Left hindlimb (tissue), 1 donor: ENCODE measurements at regions not wholly inside any gene's neighbourhood (a gene's known extent, or its start where the extent isn't known, plus 50 kb on each side); places are given as distances from the start of the nearest gene placed in this dataset.
A peak's percentile ranks its signal among the peaks of the same experiment; 100 is the strongest.
"Not testable (repeated sequence)": the region's sequence is repeated elsewhere in the genome, so short reads cannot be mapped to it uniquely, and the experiment has no call there.

Source experiments
- DNase-seq: peaks from one replicate; pipeline ENCODE4 v3.0.0-alpha.2; 2018

DNA sequence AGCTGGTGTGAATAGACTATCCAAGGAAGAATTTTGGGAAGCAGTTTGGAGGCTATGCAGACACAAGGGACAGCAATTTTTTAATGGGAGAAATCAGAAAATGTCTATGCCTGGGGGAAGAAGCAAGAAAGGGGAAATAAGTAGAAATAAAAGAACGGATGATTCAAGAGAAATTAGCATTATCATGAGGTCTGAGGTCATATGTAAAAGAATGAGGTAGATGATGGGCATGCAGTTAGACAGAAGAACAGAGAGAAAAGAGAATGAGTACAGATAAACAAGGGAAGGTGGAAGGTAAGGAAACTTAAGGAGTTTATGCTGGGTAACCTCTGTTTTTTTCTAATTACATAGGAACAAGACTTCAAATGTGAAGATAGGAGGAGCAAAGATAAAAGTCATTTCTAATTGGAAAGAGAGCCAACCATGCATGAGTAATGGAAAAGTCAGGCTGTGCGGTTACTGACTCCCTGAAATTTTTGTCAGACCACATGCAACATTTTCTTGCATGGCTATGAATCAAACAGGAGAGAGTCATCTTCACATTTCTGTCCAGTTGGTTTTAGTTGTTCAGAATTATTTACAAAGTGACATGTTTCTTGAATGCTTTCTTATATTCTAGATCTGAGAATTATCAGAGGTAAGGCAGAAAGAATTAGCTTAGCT lies 101.0 kb upstream of the PIK3R1 start:
- no peak for DNase-seq

DNA sequence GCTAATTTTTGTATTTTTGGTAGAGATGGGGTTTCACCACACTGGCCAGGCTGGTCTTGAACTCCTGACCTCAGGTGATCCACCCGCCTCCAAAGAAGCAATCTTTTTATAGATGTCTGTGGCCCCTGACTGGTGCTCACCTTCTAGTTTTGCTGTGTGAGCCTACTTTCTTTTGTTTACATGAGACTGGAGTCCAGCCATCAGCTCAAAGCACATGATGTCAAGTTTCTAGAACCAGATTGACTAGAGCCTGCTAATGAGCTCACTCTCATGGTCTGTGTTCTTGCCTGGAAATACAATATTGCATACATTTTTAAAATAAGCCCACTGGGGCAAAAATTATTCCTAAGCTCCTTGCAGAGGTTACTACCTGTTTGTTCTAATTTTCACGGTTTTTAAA lies 102.9 kb upstream of the PIK3R1 start:
- DNase-seq = no peak

DNA sequence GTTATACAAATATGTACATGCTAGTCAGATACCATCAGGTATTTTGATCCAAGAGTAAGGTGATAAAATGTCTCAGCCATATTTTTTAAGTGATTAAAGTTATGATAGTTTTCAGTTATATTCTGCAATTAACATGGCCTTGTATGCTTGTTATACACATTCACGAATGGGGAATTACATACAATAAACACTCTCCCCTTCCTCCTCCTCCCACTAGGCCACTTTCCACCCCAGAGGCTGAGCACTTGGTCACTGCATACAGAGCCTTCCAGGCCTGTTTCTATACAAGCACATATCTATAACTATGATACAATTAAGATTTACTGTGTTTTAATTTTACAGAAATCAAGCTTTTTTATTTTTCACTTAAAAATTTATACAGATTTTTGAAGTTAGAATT lies 104.7 kb upstream of the PIK3R1 start:
- DNase-seq = no peak

DNA sequence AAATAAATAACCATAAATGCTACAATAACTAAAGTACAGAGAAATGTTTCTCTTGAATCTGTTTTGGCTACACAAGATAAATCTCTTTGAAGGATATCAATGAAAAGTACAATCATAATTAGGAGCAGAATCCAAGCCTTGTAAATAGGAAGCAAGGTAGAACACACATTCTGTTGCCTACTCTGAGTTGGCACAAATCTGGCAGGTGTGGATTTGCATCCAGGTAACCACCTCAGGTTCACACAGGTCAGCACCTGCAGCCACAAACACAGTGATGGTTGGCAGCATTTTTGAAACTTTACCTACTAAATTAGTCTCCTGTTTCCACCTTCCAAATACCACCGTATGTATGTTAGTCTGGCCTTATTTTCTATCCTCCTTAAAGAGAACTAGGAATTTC lies 105.3 kb upstream of the PIK3R1 start:
- no peak for DNase-seq

DNA sequence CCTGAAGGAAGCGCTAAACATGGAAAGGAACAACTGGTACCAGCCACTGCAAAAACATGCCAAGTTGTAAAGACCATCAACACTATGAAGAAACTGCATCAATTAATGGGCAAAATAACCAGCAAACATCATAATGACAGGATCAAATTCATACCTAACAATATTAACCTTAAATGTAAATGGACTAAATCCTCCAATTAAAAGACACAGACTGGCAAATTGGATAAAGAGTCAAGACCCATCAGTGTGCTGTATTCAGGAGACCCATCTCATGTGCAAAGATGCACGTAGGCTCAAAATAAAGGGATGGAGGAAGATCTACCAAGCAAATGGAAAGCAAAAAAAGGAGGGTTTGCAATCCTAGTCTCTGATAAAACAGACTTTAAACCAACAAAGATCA lies 111.3 kb upstream of the PIK3R1 start:
- DNase-seq = not testable (repeated sequence)

DNA sequence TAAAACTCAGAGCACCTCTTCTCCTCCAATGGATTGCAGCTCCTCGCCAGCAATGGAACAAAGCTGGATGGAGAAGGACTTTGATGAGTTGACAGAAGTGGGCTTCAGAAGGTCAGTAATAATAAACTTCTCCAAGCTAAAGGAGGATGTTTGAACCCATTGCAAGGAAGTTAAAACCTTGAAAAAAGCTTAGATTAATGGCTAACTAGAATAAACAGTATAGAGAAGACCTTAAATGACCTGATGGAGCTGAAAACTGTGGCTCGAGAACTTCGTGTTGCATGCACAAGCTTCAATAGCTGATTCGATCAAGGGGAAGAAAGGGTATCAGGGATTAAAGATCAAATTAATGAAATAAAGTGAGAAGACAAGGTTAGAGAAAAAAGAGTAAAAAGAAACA lies 112.3 kb upstream of the PIK3R1 start:
- DNase-seq = not testable (repeated sequence)

DNA sequence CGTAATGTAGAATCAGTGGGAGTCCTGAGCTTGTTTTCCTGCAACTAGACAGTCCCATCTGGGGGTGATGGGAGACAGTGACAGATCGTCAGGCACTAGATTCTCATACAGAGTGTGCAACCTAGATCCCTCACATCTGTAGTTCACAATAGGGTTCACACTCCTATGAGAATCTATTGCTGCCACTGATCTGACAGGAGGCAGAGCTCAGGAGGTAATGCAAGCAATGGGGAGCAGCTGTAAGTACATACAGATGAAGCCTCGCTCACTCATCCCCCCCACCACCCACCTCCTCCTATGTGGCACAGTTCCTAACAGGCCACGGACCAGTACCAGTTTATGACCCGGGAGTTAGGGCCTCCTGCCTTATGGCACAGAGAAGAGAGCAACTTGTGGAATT lies 116.2 kb upstream of the PIK3R1 start:
- DNase-seq = no peak

DNA sequence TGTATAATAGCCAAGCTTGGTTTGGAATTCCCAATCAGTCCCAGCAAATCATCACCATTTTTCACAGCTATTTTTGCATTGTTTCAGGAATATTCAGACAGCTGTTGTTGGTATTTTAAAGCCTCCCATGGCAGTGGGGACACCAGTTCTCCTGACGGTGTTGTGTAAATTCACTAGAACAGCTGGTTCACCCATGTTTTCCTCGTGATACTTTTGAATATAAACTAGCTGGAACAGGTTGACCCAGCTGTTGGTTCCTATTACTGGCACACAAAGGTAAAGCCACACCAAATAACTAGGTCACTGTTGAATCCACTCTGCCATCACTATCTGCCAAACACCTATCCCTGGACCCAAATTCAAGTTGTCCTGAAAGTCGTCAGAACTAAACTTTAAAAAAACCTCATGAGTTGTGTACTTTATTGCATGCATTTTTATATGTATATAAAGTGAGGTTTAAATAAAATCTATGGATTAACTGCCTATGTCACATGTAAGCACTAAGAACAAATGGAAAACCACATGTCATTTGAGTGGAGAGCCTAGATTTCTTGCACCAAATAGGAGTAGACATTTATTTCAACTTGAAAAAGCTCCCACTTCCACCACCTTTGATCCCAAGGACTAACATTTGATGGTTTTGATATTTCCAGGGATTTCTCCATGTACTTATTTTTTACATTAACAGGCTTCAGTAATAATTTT lies 121.9 kb upstream of the PIK3R1 start:
- DNase-seq = no peak

DNA sequence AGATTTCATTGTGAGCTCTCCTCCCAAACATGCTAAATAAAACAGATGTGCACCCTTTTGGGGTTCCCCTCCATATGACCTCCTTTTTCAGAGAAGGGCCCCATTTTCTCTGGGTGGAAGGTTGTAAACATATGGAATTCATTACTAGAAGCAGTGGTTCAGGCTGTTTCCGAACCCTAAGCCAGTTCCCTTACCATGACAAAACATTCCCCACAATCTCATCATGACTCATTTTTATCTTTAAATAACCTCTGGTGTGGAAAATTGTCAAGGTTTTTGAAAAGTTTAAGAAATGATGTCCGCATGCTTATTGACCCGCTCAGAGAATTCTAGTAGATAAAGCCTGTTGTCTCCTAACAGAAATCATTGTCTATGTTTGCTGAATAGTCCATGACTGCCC lies 127.3 kb upstream of the PIK3R1 start:
- no peak for DNase-seq

DNA sequence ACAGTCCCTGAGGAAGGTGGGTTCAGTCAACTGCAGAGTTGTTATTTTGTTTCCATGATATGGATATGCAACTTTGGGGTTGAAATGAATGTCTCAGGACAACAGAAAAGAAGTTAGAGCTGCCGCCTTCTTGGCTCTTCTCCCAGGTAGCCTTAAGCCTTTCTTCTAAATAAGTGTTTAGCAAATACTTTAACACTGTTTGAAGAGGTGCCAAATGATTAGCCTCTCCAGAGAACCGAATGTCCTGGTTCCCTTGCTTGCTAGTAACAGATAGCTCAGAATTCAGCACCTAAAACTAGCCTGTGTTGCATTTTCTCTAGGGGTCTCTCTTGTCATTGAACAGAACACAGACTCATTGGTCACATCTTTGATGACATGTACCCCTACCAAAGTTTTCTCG lies 127.7 kb upstream of the PIK3R1 start:
- DNase-seq = no peak

DNA sequence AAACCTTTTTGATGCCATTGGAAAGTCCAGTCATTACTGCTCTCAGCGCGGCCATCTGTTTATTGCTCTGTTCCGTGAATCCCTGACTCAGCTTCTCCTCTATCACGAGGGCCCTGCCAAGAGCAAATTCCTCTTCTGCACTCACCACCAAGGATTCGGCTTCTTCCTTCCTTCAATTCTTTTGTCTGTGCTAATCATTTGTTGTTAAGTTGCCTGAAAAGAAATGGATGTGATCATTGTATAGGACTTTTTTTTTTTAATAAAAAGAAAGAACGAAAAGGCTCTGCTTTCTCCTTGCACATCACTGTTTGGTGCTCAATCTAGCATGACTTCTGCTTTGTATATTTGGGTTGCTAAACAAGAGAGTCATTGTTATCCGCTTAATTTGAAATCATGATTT lies 128.7 kb upstream of the PIK3R1 start:
- DNase-seq = peak; percentile 49

DNA sequence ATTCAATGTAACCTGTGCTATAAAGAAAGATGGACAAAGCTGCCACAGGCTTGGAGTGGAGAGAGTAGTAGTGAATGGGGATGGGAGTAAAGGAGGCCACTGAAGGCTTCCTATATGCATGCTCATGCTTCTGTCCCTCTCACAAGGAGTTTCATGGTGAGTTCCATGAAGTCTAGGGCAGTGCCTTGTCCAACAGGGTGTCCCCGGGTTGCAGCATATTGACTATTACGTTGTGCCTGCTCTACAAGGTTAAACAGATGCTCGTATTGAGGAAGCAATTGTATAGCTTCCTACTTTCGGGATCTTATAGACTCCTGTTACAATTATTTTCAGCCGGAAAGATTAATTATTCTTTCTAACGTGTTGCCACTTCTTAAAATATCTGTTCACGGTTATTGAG lies 129.1 kb upstream of the PIK3R1 start:
- DNase-seq = no peak

DNA sequence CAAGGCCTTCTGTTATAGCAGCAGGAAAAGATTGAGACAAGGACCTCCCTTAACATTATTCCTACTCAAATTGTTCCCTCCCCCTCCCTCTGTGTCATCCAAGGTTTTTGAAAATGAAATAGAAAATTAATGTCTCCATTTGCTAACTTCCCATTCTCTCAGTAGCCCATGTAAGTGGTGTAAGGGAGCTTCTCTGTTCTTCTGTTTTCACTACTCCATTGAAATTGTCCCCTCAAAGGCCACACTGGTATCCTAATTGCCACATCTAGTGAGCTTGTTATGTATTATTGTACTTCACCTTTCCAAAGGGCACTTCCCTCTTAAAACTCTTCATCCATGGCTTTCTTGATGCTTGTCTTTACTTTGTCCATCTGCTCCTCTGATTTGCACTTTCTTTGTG lies 131.2 kb upstream of the PIK3R1 start:
- no peak for DNase-seq

DNA sequence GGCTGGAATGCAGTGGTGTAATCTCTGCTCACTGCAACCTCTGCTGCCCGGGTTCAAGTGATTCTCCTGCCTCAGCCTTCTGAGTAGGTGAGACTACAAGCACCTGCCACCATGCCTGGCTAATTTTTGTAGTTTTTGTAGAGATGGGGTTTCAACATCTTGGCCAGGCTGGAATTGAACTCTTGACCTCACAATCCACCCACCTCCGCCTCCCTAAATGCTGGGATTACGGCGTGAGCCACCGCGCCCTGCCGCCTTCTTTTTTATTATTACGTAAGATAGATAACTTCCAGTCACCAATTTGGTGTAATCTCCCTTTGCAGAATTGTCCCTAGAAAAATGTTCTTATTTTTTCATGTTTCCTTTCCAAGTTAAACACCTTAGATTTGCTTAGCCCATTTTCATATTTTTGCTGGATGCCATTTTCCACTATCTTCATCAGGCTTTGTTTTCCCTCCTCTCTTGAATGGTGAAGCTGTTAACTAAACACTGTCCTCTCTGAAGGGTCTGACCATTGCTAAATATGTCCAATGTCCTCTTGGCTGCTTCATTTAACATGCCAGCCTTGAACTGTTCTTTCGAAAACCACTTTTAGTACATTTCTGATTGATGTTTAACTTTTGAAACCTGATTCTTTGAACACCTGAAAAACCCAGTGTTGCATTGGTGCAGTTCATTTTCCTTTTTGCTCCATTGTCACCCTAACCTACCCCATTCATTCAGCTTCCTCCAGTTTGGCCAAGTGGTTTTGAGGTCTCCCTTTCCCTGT lies 135.1 kb upstream of the PIK3R1 start:
- DNase-seq = no peak

DNA sequence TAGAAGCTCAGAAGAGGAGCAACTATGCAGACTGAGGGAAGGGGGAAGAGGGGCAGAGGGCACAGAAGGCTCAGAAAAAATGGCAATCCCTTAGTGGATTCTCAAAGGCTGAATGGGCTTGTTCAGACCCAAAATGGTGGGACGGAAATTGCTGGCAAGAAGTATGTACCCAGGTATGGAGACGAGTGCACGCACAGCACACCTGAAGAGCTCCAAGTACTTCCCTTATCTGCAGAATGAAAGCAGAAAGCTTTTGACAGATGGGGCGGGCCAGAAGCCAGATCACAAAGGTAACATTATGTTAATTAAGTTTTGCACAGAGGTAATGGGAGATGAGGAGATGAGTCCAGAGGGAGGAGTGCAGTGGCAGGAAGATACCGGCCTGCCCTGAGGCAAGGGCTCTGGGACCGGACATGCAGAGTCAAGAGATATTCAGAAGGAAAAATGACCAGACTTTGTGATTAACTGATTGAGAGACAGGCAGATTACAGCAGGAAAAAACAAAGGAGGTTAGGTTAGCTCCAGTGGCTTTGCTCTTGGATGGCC lies 138.1 kb upstream of the PIK3R1 start:
- DNase-seq = no peak

DNA sequence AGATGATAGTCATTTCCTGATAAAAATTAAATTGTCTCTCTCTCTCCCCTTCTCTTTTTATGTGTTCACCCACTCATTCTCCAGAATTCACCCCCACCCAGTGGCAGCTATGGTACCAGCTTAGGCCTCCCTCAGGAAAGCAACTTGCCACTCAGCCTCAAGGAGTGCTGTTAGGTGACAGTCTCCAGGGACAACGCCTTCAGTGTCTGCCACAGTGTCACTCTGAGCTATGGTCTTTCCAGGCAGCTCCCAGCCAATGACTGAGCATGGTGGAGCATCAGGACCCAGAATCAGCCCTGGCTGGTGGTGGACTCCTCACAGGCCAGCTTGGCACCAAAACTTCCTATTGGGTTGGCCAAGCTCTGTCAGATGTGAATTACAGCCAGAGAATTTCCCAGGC lies 140.9 kb upstream of the PIK3R1 start:
- DNase-seq = no peak

DNA sequence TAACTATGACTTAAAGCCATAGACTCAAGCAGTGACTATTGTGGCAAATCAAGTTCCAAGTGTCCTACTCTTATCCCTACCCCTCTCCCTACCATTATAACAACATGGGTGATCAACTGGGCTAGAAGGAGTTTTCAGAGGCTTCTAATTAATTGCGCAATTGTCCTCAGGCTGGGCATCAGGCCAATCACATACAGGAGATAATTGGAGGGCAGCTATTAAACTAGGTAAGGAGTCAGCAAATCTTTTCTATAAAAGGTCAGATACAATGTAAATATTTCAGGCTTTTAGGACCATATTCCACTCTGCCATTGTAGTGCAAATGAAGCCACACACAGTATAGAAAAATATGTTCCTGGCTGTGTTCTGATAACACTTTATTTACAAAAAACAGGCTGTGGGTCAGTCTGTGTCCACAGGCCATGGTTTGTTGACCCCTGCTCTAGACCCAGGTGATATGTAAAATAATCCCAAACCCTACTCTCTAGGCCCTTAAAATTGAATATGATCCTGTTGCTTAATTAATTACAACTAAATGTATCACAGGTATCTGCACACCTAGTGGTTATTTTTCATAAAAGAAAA lies 141.4 kb upstream of the PIK3R1 start:
- DNase-seq = no peak

DNA sequence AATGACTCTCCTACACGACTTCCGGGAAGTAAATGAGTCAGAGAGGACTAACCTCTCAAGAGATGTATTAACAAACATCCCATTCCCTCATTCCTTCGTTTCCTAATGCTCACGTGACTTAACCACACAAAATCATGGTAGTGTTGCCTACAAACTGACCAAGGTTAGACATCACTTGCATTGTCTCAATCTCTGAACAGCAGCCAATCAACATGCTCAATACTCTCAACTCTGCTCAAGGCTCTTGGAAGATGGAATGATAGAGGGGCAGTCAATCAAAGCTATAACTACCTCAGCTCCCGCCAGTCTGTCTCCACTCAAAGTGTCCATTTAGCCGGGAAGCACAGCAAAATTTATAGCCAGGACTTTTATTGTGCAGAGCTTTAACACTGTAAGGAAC lies 143.8 kb upstream of the PIK3R1 start:
- DNase-seq = no peak

DNA sequence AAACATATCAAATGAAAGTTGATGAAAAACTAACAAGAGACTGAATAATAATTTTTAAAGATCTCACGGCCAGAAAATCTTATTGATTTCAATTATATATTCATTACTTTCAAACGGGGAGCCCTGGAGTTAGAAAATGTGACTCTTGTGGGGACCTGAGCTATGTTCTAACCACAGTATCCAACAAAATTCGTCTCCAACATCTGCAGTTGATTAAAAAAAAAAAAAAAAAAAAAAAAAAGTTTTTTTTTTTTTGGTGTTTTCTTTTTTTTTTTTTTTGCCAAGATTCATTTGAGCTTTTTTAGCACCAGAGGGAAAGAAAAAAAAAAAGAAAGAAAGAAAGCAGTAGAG lies 144.3 kb upstream of the PIK3R1 start:
- DNase-seq = no peak

DNA sequence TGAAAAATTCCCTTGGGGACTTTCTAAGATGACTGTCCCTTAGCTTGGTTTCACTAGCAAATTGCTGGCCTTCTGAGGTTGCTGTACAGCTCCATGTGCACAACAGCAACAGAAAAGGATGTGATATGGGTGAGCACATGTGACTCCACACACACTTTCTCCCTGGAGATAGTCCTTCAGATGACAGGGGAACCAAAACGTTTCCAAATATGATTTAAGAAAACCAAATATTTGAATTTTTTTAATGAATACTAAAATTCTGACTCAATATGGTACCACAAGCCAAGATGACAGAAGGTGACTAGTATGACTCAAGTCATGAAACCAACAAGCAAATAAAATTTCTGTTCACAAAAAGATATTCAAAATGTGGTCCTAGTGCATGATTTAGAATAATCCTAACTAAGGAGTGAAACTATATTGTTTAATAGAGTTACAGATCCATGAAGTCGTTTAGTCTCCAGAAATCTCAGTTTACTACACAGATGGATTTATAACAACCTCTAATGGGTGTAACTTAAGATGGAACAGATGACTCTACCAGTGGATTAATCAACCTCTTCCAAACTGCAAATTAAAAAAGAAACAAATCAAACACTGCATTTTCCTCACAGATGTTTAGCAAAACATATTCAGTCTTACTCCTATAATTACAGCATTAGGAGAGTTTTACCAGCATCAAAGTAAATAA lies 144.8 kb upstream of the PIK3R1 start:
- no peak for DNase-seq

DNA sequence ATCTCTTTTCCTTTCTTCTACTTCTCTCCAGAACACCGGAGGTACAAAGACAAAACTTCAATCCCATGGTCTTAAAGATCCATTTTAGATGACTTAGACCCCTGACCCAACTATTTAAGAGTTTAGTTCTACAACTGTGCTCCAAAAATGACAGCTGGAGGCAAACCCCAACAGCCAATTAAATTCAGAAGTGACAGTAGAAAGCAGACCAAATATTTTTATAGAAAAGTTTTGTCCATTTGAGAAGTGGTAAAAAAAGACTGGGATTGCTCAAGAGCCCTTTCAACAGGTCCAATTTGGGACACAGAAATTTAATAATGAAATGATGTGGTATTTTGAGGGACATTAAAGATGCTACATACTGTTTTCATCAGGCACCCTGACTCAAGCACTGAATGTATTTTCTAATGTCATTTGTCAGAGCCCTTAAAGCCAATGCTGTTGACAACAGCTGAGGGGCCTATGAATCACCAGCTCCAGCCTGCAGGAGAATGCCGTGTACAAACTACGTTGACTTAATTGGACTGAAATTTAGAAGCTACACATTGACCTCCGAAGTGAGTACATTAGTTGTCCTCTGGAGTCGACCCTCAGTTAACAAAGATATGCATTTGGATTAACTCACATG lies 147.5 kb upstream of the PIK3R1 start:
- DNase-seq = no peak

DNA sequence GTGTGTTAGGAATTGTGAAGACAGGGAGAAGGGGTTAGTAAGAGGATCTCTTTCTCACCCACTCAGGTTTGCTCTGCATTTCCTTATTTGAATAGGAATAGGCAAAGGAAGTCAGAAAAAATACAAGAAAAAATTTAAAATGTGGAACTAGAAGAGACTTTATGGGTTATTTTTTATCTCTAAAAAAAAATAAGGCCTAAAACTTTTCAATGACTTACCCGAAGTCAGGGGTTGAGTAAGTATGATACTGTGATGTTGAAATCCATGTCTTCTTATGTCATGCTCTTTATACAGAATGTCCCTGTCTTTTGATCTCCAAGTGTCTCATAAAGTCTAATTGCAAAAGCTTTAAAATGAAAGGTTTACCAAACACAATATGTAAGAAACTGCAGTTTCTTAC lies 148.3 kb upstream of the PIK3R1 start:
- no peak for DNase-seq
